Mucosa of descending colon (tissue), 3 donors: ENCODE measurements at regions not wholly inside any gene's neighbourhood (a gene's known extent, or its start where the extent isn't known, plus 50 kb on each side); places are given as distances from the start of the nearest gene placed in this dataset.

ENCODE experiments used
- ATAC-seq: fragments of 200-7000 bp; cut with Tn5 transposase; one replicate; pipeline ENCODE4 v1.9.1; 2020; ENCODE audit warnings: mild to moderate bottlenecking, moderate library complexity
- DNase-seq, 3 donors: peaks; one replicate each; pipeline ENCODE4 v3.0.0-alpha.2; 2020
- H3K36me3 ChIP-seq: fragments of 200-600 bp; one replicate; pipeline ENCODE4 v1.8.0; 2021; ENCODE audit warnings: low read depth, mild to moderate bottlenecking
- H3K4me1 ChIP-seq: fragments of 200-600 bp; one replicate; pipeline ENCODE4 v1.8.0; 2021; ENCODE audit warnings: low read depth, mild to moderate bottlenecking
- H3K4me3 ChIP-seq: fragments of 200-600 bp; one replicate; pipeline ENCODE4 v1.8.0; 2021; ENCODE audit warnings: mild to moderate bottlenecking
- H3K9me3 ChIP-seq: fragments of 200-600 bp; one replicate; pipeline ENCODE4 v1.8.0; 2021; ENCODE audit warnings: mild to moderate bottlenecking
- intact Hi-C, 2 donors: fragments of 100-400 bp; cut with DNase I in 1 of 2; cut with micrococcal nuclease in 1 of 2; formaldehyde crosslinking; loops; one replicate each; pipeline versions ENCODE4 v1.11.0 to v1.11.1; 2022; cut with DNase I, micrococcal nuclease
- TF ChIP-seq, protein P1 (sequence below): fragments of 200-600 bp; IDR thresholded peaks from one replicate; pipeline ENCODE4 v1.8.0; 2022; ENCODE audit warnings: antibody characterized with exemption, mild to moderate bottlenecking
- donor health status: DM: no; HTN: no; CAD: no; lungs with moderate emphysema.
- donor health status: DM: no; HTN: no; CAD: no.
- donor health status: DM: no; HTN: yes; CAD: no.

DNA sequence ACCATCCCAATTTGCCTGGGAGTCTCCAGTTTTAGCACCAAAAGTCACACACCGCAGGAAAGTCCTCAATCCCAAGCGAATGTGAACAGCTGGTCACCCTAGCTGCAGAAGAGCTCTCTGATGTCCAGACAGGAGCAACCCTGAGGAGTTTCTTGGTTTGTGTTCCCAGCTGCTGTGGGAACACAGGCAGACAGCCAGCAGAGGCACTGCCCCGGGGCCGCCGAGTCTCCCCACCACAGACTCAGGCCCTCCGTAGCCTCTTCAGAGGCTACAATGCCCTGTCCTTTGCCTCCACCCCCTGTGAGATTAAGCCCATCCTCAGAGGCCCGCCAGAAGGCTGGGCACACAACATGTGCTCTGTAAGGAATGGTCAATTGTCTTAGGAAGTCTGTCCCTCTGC lies 111.5 kb downstream of the TTC32 start:
- no peak for ATAC-seq
- no peaks in the 10 kb centered on the region for H3K36me3 ChIP-seq
- TF ChIP-seq, protein P1, sequence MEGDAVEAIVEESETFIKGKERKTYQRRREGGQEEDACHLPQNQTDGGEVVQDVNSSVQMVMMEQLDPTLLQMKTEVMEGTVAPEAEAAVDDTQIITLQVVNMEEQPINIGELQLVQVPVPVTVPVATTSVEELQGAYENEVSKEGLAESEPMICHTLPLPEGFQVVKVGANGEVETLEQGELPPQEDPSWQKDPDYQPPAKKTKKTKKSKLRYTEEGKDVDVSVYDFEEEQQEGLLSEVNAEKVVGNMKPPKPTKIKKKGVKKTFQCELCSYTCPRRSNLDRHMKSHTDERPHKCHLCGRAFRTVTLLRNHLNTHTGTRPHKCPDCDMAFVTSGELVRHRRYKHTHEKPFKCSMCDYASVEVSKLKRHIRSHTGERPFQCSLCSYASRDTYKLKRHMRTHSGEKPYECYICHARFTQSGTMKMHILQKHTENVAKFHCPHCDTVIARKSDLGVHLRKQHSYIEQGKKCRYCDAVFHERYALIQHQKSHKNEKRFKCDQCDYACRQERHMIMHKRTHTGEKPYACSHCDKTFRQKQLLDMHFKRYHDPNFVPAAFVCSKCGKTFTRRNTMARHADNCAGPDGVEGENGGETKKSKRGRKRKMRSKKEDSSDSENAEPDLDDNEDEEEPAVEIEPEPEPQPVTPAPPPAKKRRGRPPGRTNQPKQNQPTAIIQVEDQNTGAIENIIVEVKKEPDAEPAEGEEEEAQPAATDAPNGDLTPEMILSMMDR, result no peak
- intact Hi-C loops, result no loop called here
- H3K9me3 ChIP-seq, result no peaks in the 10 kb centered on the region
- H3K4me3 ChIP-seq, result no peak overlapping the region
- no peaks in the 10 kb centered on the region for H3K4me1 ChIP-seq
- no peak for DNase-seq

DNA sequence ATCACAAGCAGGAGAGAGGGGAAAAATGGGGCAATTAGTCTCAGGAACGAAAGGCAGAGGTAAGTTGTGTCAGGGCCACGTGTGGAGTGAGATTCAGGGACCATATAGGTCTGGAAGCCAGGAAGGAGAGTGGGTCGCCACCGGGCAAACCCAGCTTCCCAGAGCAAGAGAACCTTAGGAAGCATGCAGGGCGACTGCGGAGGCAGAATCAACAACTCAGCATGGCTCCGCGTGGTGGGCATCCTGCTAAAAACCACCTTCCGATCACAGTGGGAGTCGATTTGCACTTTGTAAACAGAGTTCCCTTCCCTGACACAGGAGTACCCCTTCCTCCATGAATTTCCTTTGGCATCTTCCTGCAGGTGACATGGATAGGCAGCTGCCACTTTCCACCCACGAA lies 114.6 kb downstream of the TTC32 start:
- DNase-seq (no peak), ATAC-seq (no peak)
- Histone ChIP-seq H3K9me3 (no peaks in the 10 kb centered on the region), H3K36me3 (no peaks in the 10 kb centered on the region), H3K4me1 (no peaks in the 10 kb centered on the region), H3K4me3 (no peak overlapping the region)
- intact Hi-C loops, result no loop called here
- TF ChIP-seq, protein P1, result no peak

DNA sequence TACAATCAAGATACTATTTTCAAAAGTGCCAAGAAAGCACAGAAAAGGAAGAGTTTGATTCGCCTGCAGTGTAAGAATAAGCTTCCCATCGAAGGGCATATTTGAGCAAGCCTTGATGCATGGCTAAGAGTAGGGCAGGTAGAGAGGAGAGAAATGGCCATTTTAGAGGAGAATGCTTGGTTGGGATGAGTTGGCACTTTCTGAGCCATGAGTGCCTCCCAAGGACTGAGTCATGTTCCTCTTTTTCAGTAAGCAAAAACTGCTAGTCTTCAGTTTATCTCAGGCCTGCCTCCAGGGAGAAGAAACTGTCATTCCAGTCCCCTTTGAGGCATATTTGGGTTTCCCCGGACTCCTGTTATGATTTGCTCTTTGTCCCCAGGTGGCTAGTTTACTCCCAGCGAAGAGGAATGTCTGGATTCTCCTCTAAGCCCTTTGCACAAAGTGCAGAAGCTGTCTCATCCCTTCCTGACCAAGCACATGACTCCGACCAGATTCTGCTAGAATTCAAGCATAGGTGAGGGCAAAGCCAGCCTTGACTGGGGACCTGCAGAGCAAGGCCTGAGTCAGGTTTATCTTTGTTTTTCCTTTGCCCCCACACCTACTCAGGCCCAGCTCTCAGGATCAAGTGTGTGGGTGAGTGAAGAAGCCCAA lies 115.2 kb downstream of the TTC32 start:
- no peak overlapping the region for H3K4me3 ChIP-seq
- H3K36me3 ChIP-seq, result no peaks in the 10 kb centered on the region
- no peak for DNase-seq
- H3K4me1 ChIP-seq, result no peaks in the 10 kb centered on the region
- intact Hi-C loops, result no loop called here
- no peak for ATAC-seq
- TF ChIP-seq, protein P1, result no peak
- H3K9me3 ChIP-seq, result no peaks in the 10 kb centered on the region

DNA sequence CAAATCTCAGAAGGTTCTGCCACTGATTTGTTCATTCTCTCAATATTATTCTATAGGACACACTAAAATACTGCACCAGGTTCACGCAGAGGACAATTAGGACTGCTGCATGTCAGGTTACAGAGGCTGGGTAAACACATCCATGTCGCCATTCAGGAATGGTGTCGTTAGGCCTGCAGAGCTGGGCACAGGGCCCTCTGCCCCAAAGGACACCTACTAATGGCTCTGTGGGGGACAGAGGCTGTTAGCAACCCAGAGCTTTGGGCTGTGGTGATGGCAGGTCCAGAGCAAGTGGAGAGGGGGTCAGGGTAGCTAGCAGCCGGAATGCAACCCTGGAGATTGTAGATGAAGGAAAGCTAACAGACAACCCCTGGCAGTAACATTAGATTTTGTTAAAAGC lies 115.9 kb downstream of the TTC32 start:
- intact Hi-C loops, result no loop called here
- DNase-seq, result no peak
- H3K4me1 ChIP-seq, result no peaks in the 10 kb centered on the region
- ATAC-seq, result no peak
- TF ChIP-seq, protein P1, result no peak
- H3K36me3 ChIP-seq, result no peaks in the 10 kb centered on the region
- no peak overlapping the region for H3K4me3 ChIP-seq
- no peaks in the 10 kb centered on the region for H3K9me3 ChIP-seq

DNA sequence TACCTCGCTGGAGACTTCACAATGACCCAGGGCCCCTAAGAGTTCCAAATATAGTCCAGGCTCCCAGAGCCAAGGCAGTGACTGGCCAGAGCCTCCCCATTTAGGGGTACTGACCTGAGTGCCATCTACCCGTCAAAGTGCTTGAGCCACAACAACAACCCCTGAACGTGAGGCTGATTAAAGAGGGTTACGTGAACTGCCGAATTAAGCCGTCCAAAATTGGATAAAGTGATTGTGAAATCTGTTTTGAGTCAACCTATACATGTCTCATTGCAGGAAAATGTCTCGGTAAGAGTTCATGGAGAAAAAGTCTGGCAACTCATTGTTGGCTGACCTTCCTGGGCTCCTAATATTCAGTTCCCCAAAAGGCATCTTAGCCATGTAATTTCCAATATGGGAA lies 116.3 kb downstream of the TTC32 start:
- TF ChIP-seq, protein P1, result no peak
- H3K9me3 ChIP-seq, result no peaks in the 10 kb centered on the region
- H3K4me1 ChIP-seq, result no peaks in the 10 kb centered on the region
- H3K36me3 ChIP-seq, result no peaks in the 10 kb centered on the region
- DNase-seq (no peak), ATAC-seq (no peak)
- intact Hi-C loops, result no loop called here
- no peak overlapping the region for H3K4me3 ChIP-seq

DNA sequence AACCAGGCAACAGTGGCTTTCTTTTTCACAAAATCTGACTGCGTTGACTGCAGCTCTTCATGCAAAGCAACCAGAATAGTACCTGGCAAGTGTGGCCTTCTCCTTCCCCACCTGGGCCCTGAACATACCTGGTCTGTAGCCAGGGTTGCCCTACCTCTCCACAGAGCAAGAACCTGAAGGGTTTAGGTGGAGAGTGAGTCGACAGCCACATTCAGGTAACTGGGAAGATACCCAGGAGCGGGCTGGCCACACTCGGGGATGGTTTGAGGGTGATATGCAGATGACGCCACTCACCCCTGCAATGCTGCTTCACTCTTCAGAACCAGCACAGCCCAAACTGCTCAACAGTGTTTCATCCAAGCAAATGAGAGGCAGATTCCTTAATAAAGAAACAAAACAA lies 117.3 kb downstream of the TTC32 start:
- ATAC-seq, result no peak
- no peaks in the 10 kb centered on the region for H3K9me3 ChIP-seq
- TF ChIP-seq, protein P1, result no peak

More for the DNA sequence above, 117.3 kb downstream of the TTC32 start:
- no peak for DNase-seq
- intact Hi-C loops, result no loop called here
- H3K4me3 ChIP-seq, result no peak overlapping the region
- no peaks in the 10 kb centered on the region for H3K4me1 ChIP-seq
- H3K36me3 ChIP-seq, result no peaks in the 10 kb centered on the region
